Left forelimb (tissue), 1 donor: ENCODE measurements at regions not wholly inside any gene's neighbourhood (a gene's known extent, or its start where the extent isn't known, plus 50 kb on each side); places are given as distances from the start of the nearest gene placed in this dataset.
"Not testable (repeated sequence)": the region's sequence is repeated elsewhere in the genome, so short reads cannot be mapped to it uniquely, and the experiment has no call there.

ENCODE experiments used
- DNase-seq: peaks from one replicate; pipeline ENCODE4 v3.0.0-alpha.2; 2018; ENCODE audit warnings: low spot score

DNA sequence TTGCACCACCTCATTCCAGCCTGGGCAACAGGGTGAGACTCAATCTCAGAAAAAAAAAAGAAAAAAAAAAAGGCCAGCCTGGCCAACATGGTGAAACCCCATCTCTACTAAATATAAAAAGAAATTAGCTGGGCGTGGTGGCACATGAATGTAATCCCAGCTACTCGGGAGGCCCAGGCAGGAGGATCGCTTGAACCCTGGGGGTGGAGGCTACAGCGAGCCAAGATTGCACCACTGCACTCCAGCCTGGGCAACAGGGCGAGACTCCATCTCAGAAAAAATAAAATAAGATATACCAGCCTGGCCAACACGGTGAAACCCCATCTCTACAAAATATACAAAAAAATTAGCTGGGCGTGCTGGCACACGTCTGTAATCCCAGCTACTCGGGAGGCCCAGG lies 1602.3 kb downstream of the RPIA start:
- not testable (repeated sequence) for DNase-seq

GRCh38 chr2:90295036-90295750 lies 1603.7 kb downstream of the RPIA start:
- DNase-seq: not testable (repeated sequence)

DNA sequence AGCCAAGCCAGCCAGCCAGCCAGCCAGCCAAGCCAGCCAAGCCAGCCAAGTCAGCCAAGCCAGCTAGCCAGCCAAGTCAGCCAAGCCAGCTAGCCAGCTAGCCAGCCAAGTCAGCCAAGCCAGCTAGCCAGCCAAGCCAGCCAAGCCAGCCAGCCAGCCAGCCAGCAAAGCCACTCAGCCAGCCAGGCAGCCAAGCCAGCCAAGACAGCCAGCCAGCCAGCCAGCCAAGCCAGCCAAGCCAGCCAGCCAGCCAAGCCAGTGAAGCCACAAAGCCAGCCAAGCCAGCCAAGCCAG lies 1605.0 kb downstream of the RPIA start:
- not testable (repeated sequence) for DNase-seq

- not testable (repeated sequence) for DNase-seq
Observed at GRCh38 chr2:90297701-90298100, 1606.2 kb downstream of the RPIA start.

GRCh38 chr2:90298126-90298755 lies 1606.8 kb downstream of the RPIA start:
- DNase-seq: not testable (repeated sequence)

- not testable (repeated sequence) for DNase-seq
Observed at GRCh38 chr2:90298983-90299382, 1607.5 kb downstream of the RPIA start.

DNA sequence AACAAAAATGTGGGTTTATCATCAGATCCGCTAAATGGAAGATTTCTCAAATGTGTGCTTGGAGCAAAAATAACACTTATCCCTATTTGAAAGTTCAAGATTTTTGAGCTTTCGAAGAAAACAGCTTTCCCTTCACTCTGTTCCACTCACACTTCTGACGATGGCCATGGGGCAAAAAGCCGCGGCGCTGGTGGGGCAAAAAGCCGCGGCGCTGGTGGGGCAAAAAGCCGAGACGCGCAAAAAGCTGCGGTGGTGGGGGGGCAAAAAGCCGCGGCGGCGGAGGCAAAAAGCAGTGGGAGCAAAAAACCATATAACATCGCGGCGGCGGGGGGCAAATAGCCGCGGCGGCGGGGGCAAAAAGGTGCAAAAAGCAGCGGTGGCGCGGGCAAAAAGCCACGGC lies 1631.5 kb downstream of the RPIA start:
- peak; percentile 53 for DNase-seq

DNA sequence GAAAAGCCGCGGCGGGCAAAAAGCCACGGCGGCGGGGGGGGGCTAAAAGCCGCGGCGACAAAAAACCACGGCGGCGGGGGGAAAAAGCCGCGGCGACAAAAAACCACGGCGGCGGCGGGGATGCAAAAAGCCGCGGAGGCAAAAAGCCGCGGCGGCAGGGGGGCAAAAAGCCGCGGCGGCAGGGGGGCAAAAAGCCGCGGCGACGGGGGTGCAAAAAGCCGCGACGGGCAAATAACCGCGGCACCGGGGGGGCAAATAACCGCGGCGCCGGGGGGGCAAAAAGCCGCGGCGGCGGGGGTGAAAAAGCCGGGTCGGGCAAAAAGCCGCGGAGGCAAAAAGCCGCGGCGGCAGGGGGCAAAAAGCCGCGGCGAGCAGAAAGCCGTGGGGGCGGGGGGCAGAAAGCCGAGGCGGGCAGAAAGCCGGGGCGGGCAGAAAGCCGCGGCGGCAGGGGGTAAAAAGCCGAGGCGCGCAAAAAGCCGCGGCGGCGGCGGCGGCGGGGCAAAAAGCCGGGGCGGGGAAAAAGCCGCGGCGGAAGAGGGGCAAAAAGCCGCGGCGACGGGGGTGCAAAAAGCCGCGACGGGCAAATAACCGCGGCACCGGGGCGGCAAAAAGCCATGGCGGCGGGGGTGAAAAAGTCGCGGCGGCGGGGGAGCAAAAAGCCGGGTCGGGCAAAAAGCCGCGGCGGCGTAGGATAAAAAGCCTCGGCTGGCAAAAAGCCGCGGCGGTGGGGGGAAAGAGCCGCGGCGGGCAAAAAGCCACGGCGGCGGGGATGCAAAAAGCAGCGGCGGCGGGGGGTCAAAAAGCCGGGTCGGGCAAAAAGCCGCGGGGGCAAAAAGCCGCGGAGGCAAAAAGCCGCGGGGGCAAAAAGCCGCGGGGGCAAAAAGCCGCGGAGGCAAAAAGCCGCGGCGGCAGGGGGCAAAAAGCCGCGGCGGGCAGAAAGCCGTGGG lies 1632.4 kb downstream of the RPIA start:
- peak; percentile 59 for DNase-seq

- DNase-seq: not testable (repeated sequence)
Observed at GRCh38 chr2:90324672-90325071, 1633.2 kb downstream of the RPIA start.

DNA sequence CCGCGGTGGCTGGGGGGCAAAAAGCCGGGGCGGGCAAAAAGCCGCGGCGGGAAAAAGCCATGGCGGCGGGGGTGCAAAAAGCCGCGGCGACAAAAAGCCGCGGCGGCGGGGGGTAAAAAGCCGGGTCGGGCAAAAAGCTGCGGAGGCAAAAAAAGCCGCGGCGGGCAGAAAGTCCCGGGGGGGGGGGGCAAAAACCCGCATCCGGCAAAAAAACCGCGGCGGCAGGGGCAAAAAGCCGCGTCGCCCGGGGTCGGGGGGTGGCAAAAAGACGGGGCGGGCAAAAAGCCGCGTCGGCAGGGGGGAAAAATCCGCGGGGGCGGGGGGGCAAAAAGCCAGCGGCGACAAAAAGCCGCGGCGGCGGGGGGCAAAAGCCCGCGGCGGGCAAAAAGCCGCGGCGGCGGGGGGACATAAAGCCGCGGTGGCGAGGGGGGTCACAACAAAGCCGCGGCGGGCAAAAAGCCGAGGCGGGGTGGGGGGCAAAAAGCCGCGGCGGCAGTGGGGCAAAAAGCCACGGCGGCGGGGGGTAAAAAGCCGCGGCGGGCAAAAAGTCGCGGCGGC lies 1634.4 kb downstream of the RPIA start:
- peak; percentile 6 for DNase-seq

- not testable (repeated sequence) for DNase-seq
Observed at GRCh38 chr2:90355546-90355945, 1664.1 kb downstream of the RPIA start.

DNA sequence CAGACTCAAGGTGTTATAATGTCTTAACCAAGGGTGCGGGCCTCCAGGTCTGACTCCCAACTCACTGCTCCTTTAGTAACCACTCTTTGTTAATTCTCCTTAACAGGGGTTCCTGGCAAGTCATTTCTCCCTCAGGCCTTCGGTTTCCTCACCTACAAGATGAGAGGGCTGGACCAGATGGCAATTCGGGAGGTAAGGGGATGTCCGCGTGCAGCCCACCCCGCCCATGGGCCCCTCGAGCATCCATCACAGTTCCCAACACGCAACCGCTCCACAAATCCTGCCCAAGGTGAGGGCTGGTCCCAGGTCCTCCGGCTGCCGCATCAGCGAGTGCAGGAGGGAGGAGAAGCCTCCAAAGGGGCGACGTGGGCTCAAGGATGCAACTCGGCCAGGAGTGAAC lies 1667.9 kb downstream of the RPIA start:
- not testable (repeated sequence) for DNase-seq

DNA sequence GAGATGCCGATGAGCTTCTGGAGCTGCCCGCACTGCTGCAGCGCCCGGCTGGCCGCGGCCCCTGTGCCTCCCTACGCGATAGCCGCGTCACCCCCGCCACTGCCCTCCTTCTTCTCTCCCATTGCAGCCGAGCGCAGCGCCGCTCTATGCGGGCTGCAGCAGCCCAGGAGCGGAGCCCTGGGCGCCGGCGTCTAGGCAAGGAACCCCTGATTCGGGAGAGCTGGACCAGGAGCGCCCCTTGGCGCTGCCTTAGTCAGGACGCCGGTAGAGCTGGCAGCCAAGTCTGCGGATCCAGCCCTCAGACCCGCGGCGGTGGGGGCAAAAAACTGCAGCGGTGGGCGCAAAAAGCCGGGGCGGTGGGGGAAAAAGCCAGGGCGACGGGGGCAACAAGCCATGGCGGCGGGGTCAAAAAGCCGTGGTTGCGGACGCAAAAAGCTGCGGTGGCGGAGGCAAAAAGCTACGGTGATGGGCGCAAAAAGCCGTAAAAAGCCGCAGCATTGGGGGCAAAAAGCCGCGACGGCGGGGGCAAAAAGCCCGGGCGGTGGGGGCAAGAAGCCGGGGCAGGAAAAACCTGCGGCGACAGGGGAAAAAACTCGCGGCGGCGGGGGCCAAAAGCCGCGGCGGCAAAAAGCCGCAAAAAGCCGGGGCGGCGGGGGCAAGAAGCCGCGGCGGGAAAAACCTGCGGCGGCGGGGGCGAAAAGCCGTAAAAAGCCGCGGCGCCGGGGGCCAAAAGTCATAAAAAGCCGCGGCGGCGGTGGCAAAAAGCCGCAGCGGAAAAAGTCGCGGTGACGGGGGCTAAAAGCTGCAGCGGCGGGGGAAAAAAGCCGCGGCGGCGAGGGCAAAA lies 1668.6 kb downstream of the RPIA start:
- not testable (repeated sequence) for DNase-seq

GRCh38 chr2:90360731-90361035 lies 1669.2 kb downstream of the RPIA start:
- not testable (repeated sequence) for DNase-seq
